ENCODE measurements at regions not wholly inside any gene's neighbourhood (a gene's known extent, or its start where the extent isn't known, plus 50 kb on each side); places are given as distances from the start of the nearest gene placed in this dataset.
A peak's percentile ranks its signal among the peaks of the same experiment; 100 is the strongest.

- no peak for TF ChIP-seq CTCF (IDR thresholded peaks at IDR 0.05; ENCODE audit: extremely low read depth, insufficient read depth, missing control alignments)
- in situ Hi-C loops (cut with MboI; ENCODE audit: low pct_unique_long_range_greater_than_20kb, low sequenced_read_pairs, unreplicated experiment), result no loop called here
- no peak for DNase-seq (ENCODE audit: low spot score)
Observed at GRCh38 chr4:124863040-124863545, 150.6 kb upstream of the ANKRD50 start.

- in situ Hi-C loops (cut with MboI; ENCODE audit: low pct_unique_long_range_greater_than_20kb, low sequenced_read_pairs, unreplicated experiment), result no loop called here
Observed at GRCh38 chr4:124862261-124862660, 149.7 kb upstream of the ANKRD50 start.

GRCh38 chr4:124861761-124862160, 149.2 kb upstream of the ANKRD50 start:
- no peak for DNase-seq (ENCODE audit: low spot score)
- TF ChIP-seq CTCF (IDR thresholded peaks at IDR 0.05; ENCODE audit: extremely low read depth, insufficient read depth, missing control alignments), result no peak
- in situ Hi-C loops (cut with MboI; ENCODE audit: low pct_unique_long_range_greater_than_20kb, low sequenced_read_pairs, unreplicated experiment), result no loop called here

More at GRCh38 chr4:124862261-124862660, 149.7 kb upstream of the ANKRD50 start:
- no peak for TF ChIP-seq CTCF (IDR thresholded peaks at IDR 0.05; ENCODE audit: extremely low read depth, insufficient read depth, missing control alignments)
- no peak for DNase-seq (ENCODE audit: low spot score)

GRCh38 chr4:124854968-124855367, 142.4 kb upstream of the ANKRD50 start:
- DNase-seq (ENCODE audit: low spot score), result peak; percentile 9
- in situ Hi-C loops (cut with MboI; ENCODE audit: low pct_unique_long_range_greater_than_20kb, low sequenced_read_pairs, unreplicated experiment), result no loop called here
- TF ChIP-seq CTCF (IDR thresholded peaks at IDR 0.05; ENCODE audit: extremely low read depth, insufficient read depth, missing control alignments), result no peak

- DNase-seq (ENCODE audit: low spot score), result no peak
- in situ Hi-C loops (cut with MboI; ENCODE audit: low pct_unique_long_range_greater_than_20kb, low sequenced_read_pairs, unreplicated experiment), result no loop called here
- no peak for TF ChIP-seq CTCF (IDR thresholded peaks at IDR 0.05; ENCODE audit: extremely low read depth, insufficient read depth, missing control alignments)
Observed at GRCh38 chr4:124851741-124852140, 139.2 kb upstream of the ANKRD50 start.

- in situ Hi-C loops (cut with MboI; ENCODE audit: low pct_unique_long_range_greater_than_20kb, low sequenced_read_pairs, unreplicated experiment), result no loop called here
- no peak for DNase-seq (ENCODE audit: low spot score)
- no peak for TF ChIP-seq CTCF (IDR thresholded peaks at IDR 0.05; ENCODE audit: extremely low read depth, insufficient read depth, missing control alignments)
Observed at GRCh38 chr4:124846306-124846705, 133.8 kb upstream of the ANKRD50 start.
